ENCODE measurements at regions not wholly inside any gene's neighbourhood (a gene's known extent, or its start where the extent isn't known, plus 50 kb on each side); places are given as distances from the start of the nearest gene placed in this dataset.

DNA sequence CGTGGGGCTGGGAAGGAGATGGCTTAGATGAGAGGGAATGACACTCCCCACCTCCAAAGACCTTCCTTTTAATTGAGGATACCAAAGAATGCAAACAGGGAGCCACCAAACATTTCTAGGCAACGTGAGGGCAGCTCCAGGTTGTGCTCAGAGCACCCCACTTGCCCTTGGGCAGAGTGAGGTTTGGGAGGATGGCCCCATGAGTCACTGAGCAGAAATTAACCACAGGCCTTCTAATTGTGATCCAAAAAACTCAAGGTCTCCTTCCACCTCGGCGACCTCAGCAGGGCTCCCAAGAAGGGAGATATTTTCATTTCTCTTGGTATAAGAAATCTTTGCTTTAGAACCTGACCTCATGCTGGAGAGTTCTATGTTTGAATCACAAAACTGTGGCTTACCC lies 305.0 kb upstream of the TPM1 start:
- no peak for TF ChIP-seq ZNF274 (IDR thresholded peaks at IDR 0.05; ENCODE audit: low read depth, low read length)
- no peak overlapping the region for H3K4me3 ChIP-seq (ENCODE audit: low read length)

DNA sequence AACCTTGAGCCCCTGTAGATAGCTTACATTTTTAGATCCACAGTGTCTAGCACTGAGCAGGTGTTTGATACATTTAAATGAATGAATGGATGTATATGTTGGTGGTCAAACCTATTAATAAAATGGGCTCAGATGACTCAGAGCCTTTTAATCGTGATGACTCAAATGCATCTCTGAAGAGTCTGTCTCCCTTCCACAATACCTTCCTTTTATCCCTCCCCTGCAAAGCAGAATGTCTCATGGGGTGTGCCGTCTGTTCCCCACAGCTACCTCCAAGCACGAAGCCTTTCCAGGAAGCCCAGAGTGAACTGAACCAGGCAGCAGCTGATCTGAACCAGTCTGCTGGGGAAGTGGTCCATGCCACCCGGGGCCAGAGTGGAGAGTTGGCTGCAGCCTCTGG lies 303.5 kb upstream of the TPM1 start:
- H3K4me3 ChIP-seq (ENCODE audit: low read length) = no peak overlapping the region
- no peak for TF ChIP-seq ZNF274 (IDR thresholded peaks at IDR 0.05; ENCODE audit: low read depth, low read length)

DNA sequence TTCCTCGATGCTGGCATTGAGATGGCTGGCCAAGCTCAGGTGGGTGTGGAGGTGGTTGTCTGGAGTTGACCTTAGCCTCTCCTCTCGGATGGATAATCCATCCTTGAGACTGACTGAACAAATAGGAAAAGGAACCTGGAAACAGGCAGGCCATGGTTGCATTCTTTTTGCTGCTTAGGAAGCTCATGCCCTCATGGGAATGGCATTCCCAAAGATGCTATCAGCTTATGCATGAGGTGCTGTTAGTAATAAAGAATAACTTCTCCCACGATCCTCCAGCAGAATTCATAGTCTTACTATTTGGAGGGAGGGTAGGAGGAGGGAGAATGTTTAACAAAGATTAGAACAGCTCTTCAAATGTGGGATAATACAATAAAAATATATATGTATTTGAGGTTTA lies 303.0 kb upstream of the TPM1 start:
- no peak overlapping the region for H3K4me3 ChIP-seq (ENCODE audit: low read length)
- TF ChIP-seq ZNF274 (IDR thresholded peaks at IDR 0.05; ENCODE audit: low read depth, low read length) = no peak

- no peak overlapping the region for H3K4me3 ChIP-seq (ENCODE audit: low read length)
- TF ChIP-seq ZNF274 (IDR thresholded peaks at IDR 0.05; ENCODE audit: low read depth, low read length) = no peak
Observed at GRCh38 chr15:62740141-62741004, 302.2 kb upstream of the TPM1 start.

- no peak for TF ChIP-seq ZNF274 (IDR thresholded peaks at IDR 0.05; ENCODE audit: low read depth, low read length)
- no peak overlapping the region for H3K4me3 ChIP-seq (ENCODE audit: low read length)
Observed at GRCh38 chr15:62741106-62741505, 301.4 kb upstream of the TPM1 start.

GRCh38 chr15:62742409-62743171 lies 300.0 kb upstream of the TPM1 start:
- no peak overlapping the region for H3K4me3 ChIP-seq (ENCODE audit: low read length)
- no peak for TF ChIP-seq ZNF274 (IDR thresholded peaks at IDR 0.05; ENCODE audit: low read depth, low read length)

DNA sequence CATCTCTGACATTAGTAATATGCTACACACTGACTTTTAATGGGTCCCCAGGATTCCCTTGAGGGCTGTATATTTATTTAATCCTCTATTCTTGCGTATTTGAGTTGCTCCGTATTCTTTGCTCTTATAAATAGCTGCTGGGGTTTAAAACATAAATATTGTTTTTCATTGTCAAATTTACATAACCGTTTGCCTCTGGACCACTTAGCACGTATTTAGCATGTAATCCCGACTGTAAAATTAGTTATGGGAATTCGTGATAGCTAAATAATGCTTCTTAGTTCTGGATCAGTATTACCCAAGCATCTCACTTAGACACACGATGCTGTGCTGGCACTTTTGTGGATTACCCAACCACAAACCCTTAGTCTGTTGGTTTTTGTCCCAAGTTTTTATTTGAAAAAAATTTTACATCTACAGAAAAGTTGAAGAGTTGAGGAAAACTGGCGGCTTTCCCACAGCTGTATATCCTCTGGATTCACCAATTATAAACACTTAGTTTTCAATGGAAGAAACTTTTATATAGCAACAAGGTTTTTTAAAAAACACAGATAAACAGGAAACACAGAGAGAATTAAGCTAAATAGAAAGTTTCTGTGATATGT lies 296.8 kb upstream of the TPM1 start:
- H3K4me3 ChIP-seq (ENCODE audit: low read length) = no peak overlapping the region
- TF ChIP-seq ZNF274 (IDR thresholded peaks at IDR 0.05; ENCODE audit: low read depth, low read length) = no peak

- no peak overlapping the region for H3K4me3 ChIP-seq (ENCODE audit: low read length)
- no peak for TF ChIP-seq ZNF274 (IDR thresholded peaks at IDR 0.05; ENCODE audit: low read depth, low read length)
Observed at GRCh38 chr15:62748196-62748595, 294.4 kb upstream of the TPM1 start.

- no peak for TF ChIP-seq ZNF274 (IDR thresholded peaks at IDR 0.05; ENCODE audit: low read depth, low read length)
- no peak overlapping the region for H3K4me3 ChIP-seq (ENCODE audit: low read length)
Observed at GRCh38 chr15:62749036-62749815, 293.3 kb upstream of the TPM1 start.

GRCh38 chr15:62750471-62750870 lies 292.1 kb upstream of the TPM1 start:
- TF ChIP-seq ZNF274 (IDR thresholded peaks at IDR 0.05; ENCODE audit: low read depth, low read length) = no peak
- H3K4me3 ChIP-seq (ENCODE audit: low read length) = no peak overlapping the region

DNA sequence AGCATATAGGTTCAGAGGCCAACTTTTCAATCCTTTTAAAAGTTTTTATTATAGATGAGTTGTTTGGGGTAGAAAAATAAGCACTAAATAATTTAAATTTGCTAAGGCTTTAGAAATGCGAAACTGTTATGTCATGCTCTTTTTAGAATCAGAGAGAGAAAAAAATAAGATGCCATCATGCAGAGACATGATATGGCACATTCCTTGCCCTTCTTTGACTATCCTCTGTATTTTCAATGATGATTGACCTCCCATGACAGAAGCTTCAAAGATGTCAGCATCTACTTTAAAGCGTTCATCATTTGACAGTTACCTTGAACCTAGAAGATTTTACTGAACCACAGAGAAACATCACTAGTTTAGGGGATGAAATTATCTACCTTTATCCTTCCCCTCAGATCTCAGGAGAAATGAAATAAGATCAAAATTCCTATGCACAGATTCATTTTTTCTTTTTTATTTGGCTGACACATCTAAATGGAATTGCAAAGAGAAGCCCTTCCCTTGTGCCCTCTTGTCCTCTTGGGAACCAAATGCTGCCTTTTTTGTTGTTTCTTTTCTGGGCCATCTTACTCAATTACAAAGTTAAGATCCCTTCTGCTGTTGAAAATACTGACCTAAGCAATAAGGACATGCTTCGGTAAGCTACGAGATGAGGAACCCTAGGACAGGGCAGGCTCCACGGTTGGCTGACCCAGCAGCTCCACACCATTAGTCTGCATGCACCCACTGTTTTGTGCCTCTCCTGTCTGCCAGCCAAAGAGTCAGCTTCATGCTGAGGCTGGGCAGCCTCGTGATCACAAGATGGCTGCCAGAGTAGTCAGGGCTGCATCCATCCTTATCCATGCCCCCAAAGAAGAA lies 289.7 kb upstream of the TPM1 start:
- TF ChIP-seq ZNF274 (IDR thresholded peaks at IDR 0.05; ENCODE audit: low read depth, low read length) = no peak
- H3K4me3 ChIP-seq (ENCODE audit: low read length) = no peak overlapping the region

DNA sequence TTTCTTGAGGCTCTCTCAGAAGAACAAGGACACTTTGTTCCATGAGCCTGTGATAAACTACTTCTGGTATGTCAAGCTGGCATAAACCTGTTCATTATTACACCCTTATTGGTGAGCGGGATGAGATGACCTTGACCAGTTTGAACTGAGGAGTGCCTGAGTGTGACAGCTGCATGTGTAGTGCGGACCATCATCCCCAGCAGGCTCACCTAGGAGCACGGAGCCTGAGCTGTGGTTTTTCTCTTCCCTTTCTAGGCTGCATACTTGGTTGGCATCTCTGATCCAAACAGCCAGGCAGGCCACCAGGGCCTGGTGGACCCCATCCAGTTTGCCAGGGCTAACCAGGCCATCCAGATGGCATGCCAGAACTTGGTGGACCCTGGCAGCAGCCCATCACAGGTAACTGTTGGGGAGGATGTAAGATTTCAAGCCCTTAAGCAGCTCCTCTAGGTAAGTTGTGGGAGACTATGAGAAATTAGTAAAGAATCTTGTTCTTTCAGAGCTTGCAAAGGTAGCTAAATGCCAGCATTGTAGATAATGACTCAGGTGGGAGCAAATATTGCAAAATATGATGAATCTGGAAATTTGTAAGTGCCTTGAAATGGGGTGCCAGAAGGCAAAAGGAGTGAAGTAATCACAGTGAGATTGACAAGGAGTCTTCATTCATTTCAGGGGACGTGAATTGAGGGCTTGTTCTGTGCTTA lies 288.9 kb upstream of the TPM1 start:
- no peak overlapping the region for H3K4me3 ChIP-seq (ENCODE audit: low read length)
- no peak for TF ChIP-seq ZNF274 (IDR thresholded peaks at IDR 0.05; ENCODE audit: low read depth, low read length)
